ENCODE measurements at regions not wholly inside any gene's neighbourhood (a gene's known extent, or its start where the extent isn't known, plus 50 kb on each side); places are given as distances from the start of the nearest gene placed in this dataset.

DNA sequence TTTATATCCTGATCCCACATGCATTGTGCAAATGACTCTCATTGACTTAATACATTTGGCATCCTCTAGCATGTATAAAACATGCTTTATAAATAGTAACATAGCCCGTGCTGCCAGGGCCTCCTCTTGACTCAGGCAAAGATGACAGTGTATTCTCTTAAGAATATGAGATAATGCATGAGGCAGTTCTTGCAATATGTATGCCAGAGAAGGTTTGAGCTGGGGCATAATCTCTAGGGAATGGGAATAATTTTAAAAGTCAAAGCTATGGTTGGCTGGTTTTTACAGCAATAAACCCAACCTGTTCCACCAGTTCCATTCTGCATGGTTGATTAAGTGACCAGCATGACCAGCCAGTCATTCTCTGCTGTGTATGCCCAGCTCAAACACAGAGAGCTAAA is 179.0 kb upstream of the PFN2 start:
- TF ChIP-seq, protein P1, sequence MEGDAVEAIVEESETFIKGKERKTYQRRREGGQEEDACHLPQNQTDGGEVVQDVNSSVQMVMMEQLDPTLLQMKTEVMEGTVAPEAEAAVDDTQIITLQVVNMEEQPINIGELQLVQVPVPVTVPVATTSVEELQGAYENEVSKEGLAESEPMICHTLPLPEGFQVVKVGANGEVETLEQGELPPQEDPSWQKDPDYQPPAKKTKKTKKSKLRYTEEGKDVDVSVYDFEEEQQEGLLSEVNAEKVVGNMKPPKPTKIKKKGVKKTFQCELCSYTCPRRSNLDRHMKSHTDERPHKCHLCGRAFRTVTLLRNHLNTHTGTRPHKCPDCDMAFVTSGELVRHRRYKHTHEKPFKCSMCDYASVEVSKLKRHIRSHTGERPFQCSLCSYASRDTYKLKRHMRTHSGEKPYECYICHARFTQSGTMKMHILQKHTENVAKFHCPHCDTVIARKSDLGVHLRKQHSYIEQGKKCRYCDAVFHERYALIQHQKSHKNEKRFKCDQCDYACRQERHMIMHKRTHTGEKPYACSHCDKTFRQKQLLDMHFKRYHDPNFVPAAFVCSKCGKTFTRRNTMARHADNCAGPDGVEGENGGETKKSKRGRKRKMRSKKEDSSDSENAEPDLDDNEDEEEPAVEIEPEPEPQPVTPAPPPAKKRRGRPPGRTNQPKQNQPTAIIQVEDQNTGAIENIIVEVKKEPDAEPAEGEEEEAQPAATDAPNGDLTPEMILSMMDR (IDR thresholded peaks at IDR 0.05; ENCODE audit: insufficient read depth, low read depth, low read length, missing control alignments) = no peak
- no peak for DNase-seq (ENCODE audit: low read depth)
- H3K4me3 ChIP-seq (ENCODE audit: low read depth, low read length) = no peak overlapping the region

DNA sequence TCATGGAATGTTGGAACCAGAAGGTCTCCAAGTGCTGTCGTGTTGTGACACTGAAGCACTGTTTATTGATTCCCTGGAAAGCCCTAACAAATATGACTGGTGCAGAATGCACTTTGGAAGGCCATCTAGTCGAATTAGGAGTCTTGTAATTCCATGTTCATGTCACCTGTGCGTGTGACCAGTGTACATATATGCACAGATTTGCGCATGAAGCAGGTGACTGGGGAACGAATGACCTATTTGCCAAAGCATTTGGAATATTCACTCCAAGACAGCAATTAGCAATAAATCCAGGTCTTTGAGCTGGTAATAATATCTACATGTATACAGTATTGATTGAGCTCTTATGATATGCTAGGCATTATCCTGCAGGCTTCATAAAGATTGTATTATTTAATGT is 177.5 kb upstream of the PFN2 start:
- TF ChIP-seq, protein P1 (IDR thresholded peaks at IDR 0.05; ENCODE audit: insufficient read depth, low read depth, low read length, missing control alignments) = no peak

DNA sequence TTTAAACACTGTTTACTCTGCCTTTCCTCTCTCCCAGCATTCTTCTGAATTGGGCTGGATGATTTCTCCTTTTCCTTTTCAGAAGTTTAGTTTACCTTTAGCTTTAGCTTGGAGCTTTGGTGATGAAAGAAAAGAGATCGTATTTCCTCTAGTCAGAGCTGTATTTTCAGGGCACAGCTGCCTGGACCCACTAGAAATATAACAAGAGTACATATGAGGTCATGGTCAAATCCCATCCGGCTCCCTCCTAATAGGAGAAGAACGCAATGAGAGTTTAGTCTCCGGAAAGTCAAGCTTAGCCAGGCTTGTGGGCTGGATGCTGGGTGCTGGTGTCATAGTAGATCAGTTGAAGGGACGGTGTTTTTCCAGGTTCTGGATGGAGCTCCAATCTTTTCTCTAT is 177.1 kb upstream of the PFN2 start:
- TF ChIP-seq, protein P1 (IDR thresholded peaks at IDR 0.05; ENCODE audit: insufficient read depth, low read depth, low read length, missing control alignments) = no peak

More for the DNA sequence above, 177.5 kb upstream of the PFN2 start:
- no peak for DNase-seq (ENCODE audit: low read depth)
- no peak overlapping the region for H3K4me3 ChIP-seq (ENCODE audit: low read depth, low read length)

DNA sequence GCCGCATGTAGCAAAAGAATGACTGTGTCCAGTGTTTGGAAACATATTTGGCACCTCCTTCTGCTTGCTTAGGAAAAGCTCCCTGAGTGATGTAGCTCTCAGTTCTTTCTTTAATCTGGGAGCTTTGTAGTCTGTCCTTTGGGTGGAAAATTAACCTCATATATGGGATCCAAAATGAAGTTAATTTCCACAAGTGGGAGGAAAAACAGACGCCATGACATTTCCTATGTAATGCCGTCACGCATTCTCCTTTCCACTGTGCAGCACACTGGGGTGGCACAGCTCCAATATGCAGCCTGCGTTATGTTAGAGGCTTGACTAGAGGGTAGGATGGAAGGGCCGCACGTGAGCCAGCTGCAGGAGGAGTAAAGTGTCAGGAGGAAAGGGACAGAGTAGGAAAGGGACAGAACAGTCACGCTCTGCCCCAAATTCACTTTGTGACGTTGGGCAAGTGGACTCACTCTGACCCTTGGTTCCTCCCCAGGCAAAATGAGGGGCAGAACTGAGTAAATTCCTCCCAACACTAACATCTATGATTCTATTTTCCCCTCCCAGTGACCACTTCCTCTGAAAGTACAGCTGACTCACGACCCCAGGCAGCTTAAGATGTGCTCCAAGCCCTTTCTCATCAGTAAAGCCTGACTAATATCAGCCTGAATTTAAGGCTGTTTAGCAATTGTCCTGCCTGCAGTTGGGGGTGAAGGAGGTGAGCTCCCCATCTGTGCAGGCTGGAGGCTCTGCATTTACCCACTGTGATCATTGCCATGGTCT is 176.5 kb upstream of the PFN2 start:
- peak; percentile 79 for DNase-seq (ENCODE audit: low read depth)
- no peak overlapping the region for H3K4me3 ChIP-seq (ENCODE audit: low read depth, low read length)
- TF ChIP-seq, protein P1 (IDR thresholded peaks at IDR 0.05; ENCODE audit: insufficient read depth, low read depth, low read length, missing control alignments) = no peak

More for the DNA sequence above, 177.1 kb upstream of the PFN2 start:
- DNase-seq (ENCODE audit: low read depth) = no peak
- no peak overlapping the region for H3K4me3 ChIP-seq (ENCODE audit: low read depth, low read length)

DNA sequence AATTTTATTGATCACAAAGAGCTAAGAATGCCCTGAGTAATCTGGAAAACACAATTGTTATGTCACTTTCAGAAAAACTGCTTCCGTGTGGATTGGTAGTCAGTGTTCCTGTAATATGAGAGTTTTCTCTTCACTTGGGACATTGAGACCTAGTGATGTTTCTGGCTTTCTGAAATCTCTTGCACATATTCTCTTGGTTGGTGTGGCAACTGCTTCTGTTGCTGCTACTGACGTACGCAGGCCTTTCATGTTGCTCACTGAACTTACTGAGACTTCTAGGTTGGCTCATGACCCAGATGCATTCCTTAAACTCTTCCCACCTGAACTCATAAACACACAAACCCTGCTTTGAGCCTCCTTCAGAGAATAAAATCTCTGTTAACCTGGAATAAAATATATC is 175.0 kb upstream of the PFN2 start:
- TF ChIP-seq, protein P1 (IDR thresholded peaks at IDR 0.05; ENCODE audit: insufficient read depth, low read depth, low read length, missing control alignments) = no peak
- no peak overlapping the region for H3K4me3 ChIP-seq (ENCODE audit: low read depth, low read length)
- no peak for DNase-seq (ENCODE audit: low read depth)

DNA sequence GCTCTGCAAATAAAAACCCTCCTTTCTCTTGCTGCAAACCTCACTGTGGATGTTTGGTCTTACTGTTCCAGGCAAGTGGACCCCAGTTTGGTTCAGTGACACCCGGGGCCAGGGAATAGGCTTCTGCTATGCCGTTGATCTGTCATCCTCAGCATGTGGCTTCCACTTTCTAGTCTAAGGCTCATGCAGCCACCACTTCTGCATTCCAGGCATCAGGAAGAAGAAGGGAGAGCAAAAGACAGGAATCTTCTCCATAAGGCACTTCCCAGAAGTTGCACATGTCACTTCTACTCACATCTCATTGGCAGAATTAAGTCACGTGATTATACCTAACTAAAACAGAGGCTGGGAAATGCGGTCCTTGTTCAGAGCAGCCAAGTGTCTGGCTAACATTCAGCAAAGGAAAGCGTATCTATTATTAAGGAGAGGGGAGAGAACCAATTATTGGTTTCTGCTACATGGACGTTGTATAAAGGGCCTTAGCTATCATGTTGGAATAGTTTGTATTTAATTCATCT is 173.6 kb upstream of the PFN2 start:
- TF ChIP-seq, protein P1 (IDR thresholded peaks at IDR 0.05; ENCODE audit: insufficient read depth, low read depth, low read length, missing control alignments) = no peak
- DNase-seq (ENCODE audit: low read depth) = no peak
- H3K4me3 ChIP-seq (ENCODE audit: low read depth, low read length) = no peak overlapping the region

All from GM12865 (cell line).